CD4-positive, alpha-beta T cell (primary cell): ENCODE measurements at regions not wholly inside any gene's neighbourhood (a gene's known extent, or its start where the extent isn't known, plus 50 kb on each side); places are given as distances from the start of the nearest gene placed in this dataset.

Source experiments
- ATAC-seq: fragments of 200-7000 bp; cut with Tn5 transposase; one replicate; pipeline ENCODE4 v1.10.0; 2022; ENCODE audit warnings: mild to moderate bottlenecking; ENCODE audit not compliant: poor library complexity
- CTCF ChIA-PET: fragments of 350-600 bp; sonication (Branson Sonifier 250); formaldehyde crosslinking; loops from one replicate; lab custom pipeline; 2021; ENCODE audit warnings: antibody characterized with exemption, inconsistent platforms; lab: Charles Lee
- POLR2A ChIA-PET: fragments of 350-600 bp; sonication (Branson Sonifier 250); formaldehyde crosslinking; loops from one replicate; lab custom pipeline; 2021; ENCODE audit warnings: antibody characterized with exemption, inconsistent platforms; lab: Charles Lee
- DNase-seq, 14 experiments: peaks; one replicate each; pipeline ENCODE4 v3.0.0-alpha.2; 2013 to 2020; ENCODE audit warnings: mixed read lengths in 2 of 14
- H3K27ac ChIP-seq, 2 donors: one replicate each; pipeline versions ENCODE4 v1.5.1 to v1.7.0; 2013; ENCODE audit warnings: low read length in 2 of 2, low read depth in 1 of 2, mild to moderate bottlenecking in 1 of 2
- H3K27me3 ChIP-seq, 2 experiments: 1 replicate in 1 of 2; 2 replicates in 1 of 2; pipeline versions ENCODE4 v1.6.1 to v1.7.0; 2013; ENCODE audit warnings: low read length in 2 of 2, control low read depth in 1 of 2, mild to moderate bottlenecking in 1 of 2, moderate library complexity in 1 of 2; ENCODE audit not compliant: insufficient read depth in 2 of 2, control insufficient read depth in 1 of 2
- H3K36me3 ChIP-seq: one replicate; pipeline ENCODE4 v1.6.1; 2013; ENCODE audit warnings: low read length, control low read depth; ENCODE audit not compliant: insufficient read depth
- H3K4me1 ChIP-seq: one replicate; pipeline ENCODE4 v1.6.1; 2013; ENCODE audit warnings: low read length, control low read depth; ENCODE audit not compliant: insufficient read depth
- H3K4me3 ChIP-seq: one replicate; pipeline ENCODE4 v1.5.1; 2013; ENCODE audit warnings: mild to moderate bottlenecking, low read length, moderate library complexity
- H3K9me3 ChIP-seq, 2 experiments: 1 replicate in 1 of 2; 2 replicates in 1 of 2; pipeline versions ENCODE4 v1.6.1 to v1.7.0; 2013; ENCODE audit warnings: low read length in 2 of 2, mild to moderate bottlenecking in 2 of 2, control low read depth in 1 of 2, moderate library complexity in 1 of 2; ENCODE audit not compliant: control insufficient read depth in 1 of 2, insufficient read depth in 1 of 2
- H3K27ac Mint-ChIP-seq: one replicate; pipeline ENCODE4 v1.8.0; 2020; ENCODE audit warnings: mixed read lengths
- H3K27me3 Mint-ChIP-seq: one replicate; pipeline ENCODE4 v1.8.0; 2021; ENCODE audit warnings: mixed read lengths
- H3K36me3 Mint-ChIP-seq: one replicate; pipeline ENCODE4 v1.8.0; 2021; ENCODE audit warnings: low read depth, mixed read lengths
- H3K4me1 Mint-ChIP-seq: one replicate; pipeline ENCODE4 v1.8.0; 2021; ENCODE audit warnings: low read depth, mixed read lengths
- H3K4me3 Mint-ChIP-seq: one replicate; pipeline ENCODE4 v1.8.0; 2020; ENCODE audit warnings: mild to moderate bottlenecking, mixed read lengths
- H3K9me3 Mint-ChIP-seq: one replicate; pipeline ENCODE4 v1.8.0; 2020; ENCODE audit warnings: mixed read lengths
- CTCF ChIP-seq: fragments of 200-600 bp; IDR thresholded peaks from one replicate; pipeline ENCODE4 v1.8.0; 2022; ENCODE audit warnings: antibody characterized with exemption, mild to moderate bottlenecking
- intact Hi-C, 2 experiments: fragments of 100-400 bp; cut with DNase I in 1 of 2; cut with micrococcal nuclease in 1 of 2; formaldehyde crosslinking; loops; one replicate each; pipeline versions ENCODE4 v1.15.1 to v1.9.0; 2023 to 2025; cut with DNase I, micrococcal nuclease

DNA sequence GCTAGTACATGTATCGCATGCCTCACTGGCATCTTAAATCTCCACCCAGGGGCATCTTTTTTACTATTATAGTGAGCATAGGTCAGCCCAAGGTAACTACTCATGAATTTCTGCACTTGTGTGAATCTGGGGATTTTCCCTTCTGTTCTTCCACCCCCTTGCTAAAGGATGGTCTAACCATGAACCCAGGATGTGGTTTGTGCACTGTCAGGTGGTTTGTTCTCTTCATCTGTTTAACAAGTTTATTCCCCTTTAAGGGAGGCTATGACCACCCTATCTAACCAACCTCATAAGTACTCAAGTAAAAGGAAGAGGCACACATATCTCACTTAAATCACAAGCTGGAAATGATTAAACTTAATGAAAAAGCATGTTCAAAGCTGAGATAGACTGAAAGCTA, 243.0 kb downstream of the RPRM start:
- H3K27ac Mint-ChIP-seq: no peak overlapping the region
- H3K27ac ChIP-seq: no peak overlapping the region
- no peaks in the 10 kb centered on the region for H3K27me3 Mint-ChIP-seq
- intact Hi-C loops: no loop called here
- POLR2A ChIA-PET: no interaction called here
- CTCF ChIA-PET: no interaction called here
- peaks cover 12% of the 10 kb centered on the region for H3K4me1 Mint-ChIP-seq
- no peaks in the 10 kb centered on the region for H3K27me3 ChIP-seq
- H3K4me3 ChIP-seq: no peak overlapping the region
- H3K4me1 ChIP-seq: no peaks in the 10 kb centered on the region
- no peak for TF ChIP-seq CTCF
- DNase-seq (peak in 3 of 14 experiments; percentile 16 to 64 (median 35)), ATAC-seq (peak; percentile 44)
- H3K36me3 ChIP-seq: no peaks in the 10 kb centered on the region
- no peaks in the 10 kb centered on the region for H3K36me3 Mint-ChIP-seq
- no peaks in the 10 kb centered on the region for H3K9me3 ChIP-seq
- no peaks in the 10 kb centered on the region for H3K9me3 Mint-ChIP-seq
- H3K4me3 Mint-ChIP-seq: no peak overlapping the region

GRCh38 chr2:153232464-153232863, 246.1 kb downstream of the RPRM start:
- Mint-ChIP-seq H3K27me3 (no peaks in the 10 kb centered on the region), H3K27ac (no peak overlapping the region), H3K4me1 (peaks cover 12% of the 10 kb centered on the region), H3K36me3 (no peaks in the 10 kb centered on the region), H3K4me3 (no peak overlapping the region), H3K9me3 (no peaks in the 10 kb centered on the region)
- ChIA-PET POLR2A (no interaction called here), CTCF (no interaction called here)
- no peaks in the 10 kb centered on the region for H3K9me3 ChIP-seq
- no peak overlapping the region for H3K27ac ChIP-seq
- no peaks in the 10 kb centered on the region for H3K27me3 ChIP-seq
- ATAC-seq: no peak
- no peak for TF ChIP-seq CTCF
- H3K36me3 ChIP-seq: no peaks in the 10 kb centered on the region
- DNase-seq: no peak
- intact Hi-C loops: no loop called here
- no peaks in the 10 kb centered on the region for H3K4me1 ChIP-seq
- H3K4me3 ChIP-seq: no peak overlapping the region

- Histone ChIP-seq H3K4me3 (no peak overlapping the region), H3K9me3 (peaks cover 0 to 2% of the 10 kb centered on the region in 2 experiments), H3K27ac (no peak overlapping the region), H3K27me3 (no peaks in the 10 kb centered on the region), H3K36me3 (no peaks in the 10 kb centered on the region), H3K4me1 (no peaks in the 10 kb centered on the region)
- POLR2A ChIA-PET: no interaction called here
- no peaks in the 10 kb centered on the region for H3K27me3 Mint-ChIP-seq
- H3K9me3 Mint-ChIP-seq: peaks cover 3% of the 10 kb centered on the region
- no peak overlapping the region for H3K4me3 Mint-ChIP-seq
- ATAC-seq (no peak), DNase-seq (no peak)
- no peaks in the 10 kb centered on the region for H3K36me3 Mint-ChIP-seq
- intact Hi-C loops: no loop called here
- CTCF ChIA-PET: no interaction called here
- peaks cover 12% of the 10 kb centered on the region for H3K4me1 Mint-ChIP-seq
- H3K27ac Mint-ChIP-seq: no peak overlapping the region
- TF ChIP-seq CTCF: no peak
Observed at GRCh38 chr2:153230977-153231376, 247.6 kb downstream of the RPRM start.
